Breast epithelium (tissue), 3 donors: ENCODE measurements at regions not wholly inside any gene's neighbourhood (a gene's known extent, or its start where the extent isn't known, plus 50 kb on each side); places are given as distances from the start of the nearest gene placed in this dataset.

Experiments used
- CTCF ChIP-seq, 3 donors: fragments of 450-650 bp; IDR thresholded peaks; one replicate each; pipeline ENCODE4 v1.5.1; 2016 to 2017; ENCODE audit warnings: antibody characterized with exemption in 3 of 3, mild to moderate bottlenecking in 3 of 3, moderate library complexity in 3 of 3
- POLR2A ChIP-seq: fragments of 450-650 bp; IDR thresholded peaks from one replicate; pipeline ENCODE4 v1.6.1; 2016; ENCODE audit warnings: antibody characterized with exemption, mild to moderate bottlenecking, moderate library complexity

- no peak for TF ChIP-seq POLR2A
- no peak for TF ChIP-seq CTCF (IDR thresholded peaks at IDR 0.05)
Measured at GRCh38 chr10:94174838-94175237, 181.1 kb downstream of the PLCE1 start.
